ENCODE measurements at regions not wholly inside any gene's neighbourhood (a gene's known extent, or its start where the extent isn't known, plus 50 kb on each side); places are given as distances from the start of the nearest gene placed in this dataset.

- no peak for DNase-seq (ENCODE audit: low spot score)
Measured at GRCh38 chr6:109226353-109226752, 131.0 kb downstream of the CEP57L1 start.

GRCh38 chr6:109225946-109226345 lies 130.6 kb downstream of the CEP57L1 start:
- DNase-seq (ENCODE audit: low spot score), result no peak

GRCh38 chr6:109224994-109225393 lies 129.7 kb downstream of the CEP57L1 start:
- no peak for DNase-seq (ENCODE audit: low spot score)

GRCh38 chr6:109224107-109224875 lies 129.0 kb downstream of the CEP57L1 start:
- no peak for DNase-seq (ENCODE audit: low spot score)

GRCh38 chr6:109222848-109223247 lies 127.5 kb downstream of the CEP57L1 start:
- DNase-seq (ENCODE audit: low spot score), result no peak

- DNase-seq (ENCODE audit: low spot score), result no peak
Measured at GRCh38 chr6:109221543-109222195, 126.4 kb downstream of the CEP57L1 start.
